ENCODE measurements at regions not wholly inside any gene's neighbourhood (a gene's known extent, or its start where the extent isn't known, plus 50 kb on each side); places are given as distances from the start of the nearest gene placed in this dataset.

DNA sequence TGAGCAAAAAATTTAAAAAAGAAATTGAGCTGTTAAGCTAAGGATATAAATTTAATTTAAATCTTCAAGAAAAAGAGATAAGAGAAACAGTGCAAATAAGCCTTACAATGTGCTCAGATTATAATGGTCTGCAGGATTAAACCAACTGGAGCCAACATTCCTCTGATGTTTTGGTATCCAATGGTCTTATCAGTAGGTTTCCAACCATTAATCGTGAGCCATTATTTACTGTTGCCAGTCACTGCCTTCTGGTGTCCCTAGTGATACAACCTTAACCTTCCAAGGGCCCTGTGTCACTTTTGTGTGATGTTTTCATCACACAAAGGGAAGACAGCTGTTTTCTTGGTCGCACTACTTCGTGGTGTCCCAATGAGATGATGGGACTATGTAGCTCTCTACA is 134.5 kb upstream of the CTAGE1 start:
- TF ChIP-seq POLR2A (IDR thresholded peaks at IDR 0.05) = no peak
- no peak for TF ChIP-seq CTCF (IDR thresholded peaks at IDR 0.05)

All from Peyer's patch (tissue), 4 donors.